ENCODE measurements at regions not wholly inside any gene's neighbourhood (a gene's known extent, or its start where the extent isn't known, plus 50 kb on each side); places are given as distances from the start of the nearest gene placed in this dataset.
A peak's percentile ranks its signal among the peaks of the same experiment; 100 is the strongest.
"Not testable (repeated sequence)": the region's sequence is repeated elsewhere in the genome, so short reads cannot be mapped to it uniquely, and the experiment has no call there.

DNA sequence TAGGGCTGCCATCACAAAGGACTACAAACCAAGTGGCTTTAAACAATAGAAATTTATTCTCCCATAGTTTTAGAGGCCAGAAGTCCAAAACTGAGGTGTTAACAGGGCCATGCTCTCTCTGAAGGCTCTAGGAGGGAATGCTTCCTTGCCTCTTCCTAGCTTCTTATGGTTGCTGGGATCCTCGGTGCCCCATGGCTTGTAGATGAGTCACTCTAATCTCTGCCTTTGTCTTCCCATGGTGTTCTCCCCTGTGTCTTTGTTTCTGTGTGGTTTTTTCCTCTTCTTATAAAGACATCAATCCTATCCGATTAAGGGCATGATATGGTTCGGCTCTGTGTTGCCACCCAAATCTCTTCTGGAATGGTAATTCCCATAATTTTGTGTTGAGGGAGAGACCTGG is 178.8 kb upstream of the NREP start:
- no peak for DNase-seq

DNA sequence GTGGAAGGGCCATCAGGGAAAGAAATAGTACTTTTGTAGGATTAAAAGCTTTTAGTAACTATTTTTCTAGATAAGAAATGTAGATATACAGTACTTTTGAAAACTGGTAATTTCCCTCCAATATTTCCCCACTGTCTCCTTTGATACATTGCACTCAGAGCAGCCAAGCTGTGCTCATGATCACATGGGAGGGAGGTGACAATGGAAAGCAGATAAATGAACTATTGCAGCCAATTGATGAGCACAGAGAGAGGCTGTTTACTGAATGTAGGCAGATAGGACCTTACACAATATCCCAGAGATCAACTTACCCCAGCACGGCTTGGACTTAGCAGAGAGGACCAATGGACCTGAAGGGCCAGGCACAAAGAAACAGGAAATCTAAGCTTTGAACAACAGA is 178.0 kb upstream of the NREP start:
- DNase-seq: no peak

DNA sequence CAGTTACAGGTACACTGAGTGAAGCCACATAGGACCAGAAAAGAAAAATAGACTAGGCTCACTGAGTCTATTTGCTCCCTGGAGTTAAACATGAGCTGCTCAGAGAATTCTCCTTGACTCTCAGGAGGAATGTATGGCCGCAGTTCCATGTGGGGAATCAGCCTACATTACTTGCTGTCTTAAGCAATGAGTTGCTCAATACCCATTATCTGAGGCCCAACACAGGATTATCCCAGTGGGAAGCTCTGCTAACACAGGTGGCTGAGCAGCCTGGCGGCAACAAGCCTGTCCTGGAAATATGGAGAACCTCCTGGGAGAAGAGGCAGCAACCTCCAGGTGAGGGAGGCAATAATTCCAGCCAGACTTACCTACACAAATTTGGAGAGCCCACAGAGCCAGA is 177.5 kb upstream of the NREP start:
- DNase-seq: no peak

DNA sequence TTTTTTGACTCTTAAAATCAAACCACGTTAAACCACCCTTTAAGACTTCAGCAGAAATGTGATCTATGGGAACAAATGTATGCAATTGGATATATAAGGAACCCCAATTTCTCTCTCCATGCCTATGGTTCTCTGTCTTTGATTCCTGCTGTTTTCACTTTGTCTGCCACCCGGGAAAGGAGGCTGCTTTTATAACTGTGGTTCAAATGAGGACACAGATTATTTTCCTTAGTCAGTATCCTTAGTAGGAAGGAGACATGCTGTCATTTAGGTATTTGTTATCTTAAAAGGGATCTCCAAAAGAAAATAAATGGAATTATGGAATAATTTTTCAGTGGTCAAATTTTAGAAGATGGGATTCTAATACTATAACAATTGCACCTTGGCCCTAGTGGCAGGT is 176.1 kb upstream of the NREP start:
- no peak for DNase-seq

DNA sequence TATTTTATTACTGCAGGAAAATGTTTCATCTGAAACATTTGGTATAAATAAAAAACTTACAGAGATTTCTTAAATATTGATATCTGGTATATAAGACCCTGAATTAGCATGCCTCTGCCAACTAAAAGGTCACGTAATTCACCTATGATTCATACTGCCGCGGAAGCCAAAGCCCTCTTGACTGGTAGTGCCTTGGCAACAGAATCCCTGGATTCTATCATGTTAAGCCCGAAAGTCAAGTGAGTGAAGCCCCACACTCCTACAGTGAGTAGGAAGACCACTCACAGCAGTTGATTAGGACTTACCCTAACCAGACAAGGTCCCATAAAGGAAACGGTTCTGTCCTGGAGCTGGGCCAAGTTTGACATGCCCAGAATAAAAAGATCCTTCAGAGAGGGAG is 175.6 kb upstream of the NREP start:
- DNase-seq: no peak

DNA sequence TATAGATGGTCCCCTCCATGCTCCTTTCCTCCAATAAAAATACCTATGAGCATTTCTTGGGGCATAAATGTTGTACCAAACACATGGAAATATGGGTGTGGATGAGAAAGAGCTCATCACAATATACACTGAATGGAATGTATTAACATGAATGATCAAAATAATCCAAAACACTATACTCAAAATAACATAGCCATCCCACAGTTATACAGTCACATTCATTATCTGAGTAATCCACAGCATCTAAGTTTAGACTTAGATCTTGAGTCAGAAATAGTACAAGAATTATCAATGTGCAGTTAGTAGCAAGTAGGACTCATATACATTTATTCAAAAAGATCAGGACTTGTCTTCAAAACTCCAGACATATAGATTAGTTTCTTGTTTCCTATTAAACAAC is 175.2 kb upstream of the NREP start:
- no peak for DNase-seq

DNA sequence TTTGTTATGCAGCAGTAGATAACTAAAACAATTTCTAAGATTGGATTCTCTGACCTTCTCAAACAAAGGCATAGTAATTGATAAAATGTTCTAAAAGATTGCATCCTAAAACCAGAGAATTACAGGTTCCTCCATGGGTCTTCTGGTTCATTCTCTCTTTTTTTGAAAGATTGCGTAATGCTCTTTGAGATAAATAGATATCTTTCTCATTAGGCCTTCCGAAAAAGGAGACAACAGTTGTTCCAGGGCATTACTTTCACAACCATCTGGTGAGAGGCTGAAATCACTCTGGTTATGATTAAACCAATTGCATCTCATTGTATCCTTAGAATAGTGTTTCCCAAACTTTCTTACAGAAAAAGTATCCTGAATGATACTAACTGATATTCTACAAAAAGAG is 174.7 kb upstream of the NREP start:
- DNase-seq: no peak

DNA sequence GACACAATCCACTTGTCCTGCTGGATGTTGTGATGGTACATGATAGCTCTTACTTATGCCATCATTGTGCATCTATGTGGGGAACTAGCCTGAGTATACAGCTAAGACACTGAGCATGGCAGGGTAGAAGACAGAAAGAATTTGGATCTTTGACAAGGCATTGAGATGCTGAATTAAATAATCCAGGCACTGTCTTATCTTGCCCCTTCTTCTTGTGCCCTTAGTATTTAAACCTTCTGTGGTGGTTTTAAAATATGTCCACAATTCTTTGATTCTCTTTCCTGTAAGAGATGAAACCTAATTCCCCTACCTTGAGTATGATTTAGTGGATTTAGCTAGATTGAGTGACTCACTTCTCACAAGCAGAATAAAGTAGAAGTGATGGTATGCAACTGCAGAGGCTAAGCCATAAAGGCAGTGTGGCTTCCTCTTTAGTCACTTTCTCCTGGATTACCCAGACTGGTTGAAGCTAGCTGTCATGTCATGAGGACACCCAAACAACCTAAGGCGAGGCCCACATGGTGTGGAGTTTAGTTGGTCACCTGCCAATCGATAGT is 174.0 kb upstream of the NREP start:
- no peak for DNase-seq

DNA sequence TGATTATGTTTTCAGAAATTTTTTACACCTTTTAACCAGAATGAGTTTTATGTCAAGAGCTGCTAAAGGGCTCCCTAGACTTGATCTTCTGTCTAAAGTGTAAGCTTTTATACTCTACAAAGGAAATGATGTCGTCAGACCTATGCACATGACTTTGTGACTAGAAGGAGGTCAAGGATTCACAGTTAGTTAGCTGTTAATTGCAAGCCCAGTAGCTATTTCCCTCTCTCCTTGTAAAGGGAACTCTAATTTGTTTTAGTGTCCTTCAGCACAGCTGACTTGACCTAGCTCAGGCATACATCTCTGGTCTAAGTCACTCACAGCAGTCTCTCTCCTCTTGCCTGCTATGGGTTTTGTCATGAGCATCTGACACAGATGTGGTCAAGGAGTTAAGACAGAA is 173.5 kb upstream of the NREP start:
- DNase-seq: no peak

DNA sequence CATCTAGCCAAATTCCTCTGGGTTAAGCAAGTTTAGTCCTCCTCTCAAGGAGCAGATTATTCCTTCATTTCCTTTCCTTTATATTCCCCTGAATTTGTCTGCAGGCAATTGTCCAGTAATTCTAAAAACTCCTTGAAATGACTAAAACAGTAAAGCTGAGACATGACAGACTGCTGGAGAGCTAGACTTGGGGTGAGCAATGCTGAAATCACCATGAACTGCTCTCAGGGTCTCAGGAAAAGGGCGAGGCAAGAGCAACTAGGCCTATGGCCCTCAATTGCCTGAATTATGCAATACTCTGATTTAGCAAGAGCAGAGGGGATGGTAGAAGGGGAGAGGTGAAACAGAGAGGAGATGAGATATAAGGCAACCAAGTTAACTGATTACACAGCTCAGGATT is 172.9 kb upstream of the NREP start:
- no peak for DNase-seq

DNA sequence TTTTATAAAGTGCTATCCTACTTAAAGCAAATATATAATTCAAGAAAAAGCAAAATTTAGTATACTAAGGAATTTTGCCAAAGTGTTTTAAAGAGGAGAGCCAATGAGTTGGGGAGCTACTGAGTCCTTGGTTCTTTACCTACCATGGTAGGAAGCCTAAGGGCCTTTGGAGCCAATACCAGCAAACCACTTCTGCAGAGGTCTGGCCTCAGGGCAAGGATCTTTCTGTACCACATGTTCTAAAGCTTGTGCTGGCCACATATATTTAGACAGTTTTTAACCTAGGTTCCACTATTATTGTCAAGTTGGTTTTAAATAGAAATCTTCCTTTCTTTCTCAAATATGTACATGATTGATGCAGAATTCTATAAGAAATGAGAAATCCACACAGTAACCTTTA is 172.3 kb upstream of the NREP start:
- no peak for DNase-seq

DNA sequence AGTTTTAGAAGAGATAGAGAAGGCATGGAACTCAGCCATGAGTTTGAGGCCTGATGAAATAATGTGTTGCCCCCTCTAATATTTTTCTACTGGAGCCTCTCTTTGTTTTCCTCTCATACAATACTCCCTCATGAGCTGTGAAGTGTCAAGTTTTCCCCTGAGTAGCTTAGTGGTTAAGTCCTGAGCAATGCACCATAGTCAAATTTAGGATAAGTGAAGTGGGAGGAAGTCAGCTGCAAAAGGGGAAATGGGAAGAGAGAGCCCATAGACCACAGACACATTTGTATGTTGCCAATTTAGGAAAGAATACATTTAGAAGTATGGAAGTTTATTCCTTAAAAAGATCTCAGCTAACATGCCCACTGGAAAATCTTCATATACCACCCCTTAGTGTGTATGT is 171.5 kb upstream of the NREP start:
- no peak for DNase-seq

DNA sequence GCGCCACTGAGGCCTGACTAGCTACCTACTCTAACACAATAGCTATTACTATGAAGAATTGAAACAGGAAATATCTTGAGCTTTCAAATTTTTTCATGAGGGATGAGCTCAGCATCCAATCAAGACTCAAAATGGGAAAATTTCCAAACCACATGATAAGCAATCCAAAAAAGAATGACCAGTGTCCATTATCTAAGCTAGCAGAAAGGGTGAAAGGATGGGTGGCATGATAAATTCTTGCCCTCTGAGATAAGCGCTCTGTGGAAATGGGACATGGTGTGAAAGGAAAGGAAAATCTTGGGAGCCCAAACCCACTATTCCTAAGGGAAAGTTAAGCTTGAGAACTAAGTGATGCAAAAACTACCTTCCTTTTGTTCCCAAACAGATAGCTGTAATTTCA is 170.2 kb upstream of the NREP start:
- no peak for DNase-seq

DNA sequence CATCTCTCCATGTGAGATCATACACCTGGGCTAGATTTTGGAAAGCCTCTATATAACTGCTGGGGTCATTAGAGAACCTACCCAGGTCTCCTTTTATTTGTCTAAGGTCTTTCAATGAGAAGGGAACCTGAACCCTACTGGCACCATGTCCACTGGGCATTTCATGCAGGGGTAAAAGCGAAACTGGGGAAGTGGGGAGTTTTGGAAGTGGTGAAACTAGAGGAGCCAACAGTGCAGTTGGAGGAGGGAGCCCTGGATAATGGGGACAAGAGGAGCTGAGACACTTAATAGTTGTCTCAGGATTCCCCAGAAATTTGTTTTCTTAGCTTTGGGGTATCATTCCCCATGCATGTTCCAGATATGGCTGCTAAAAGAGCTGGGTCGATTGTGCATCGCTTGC is 169.0 kb upstream of the NREP start:
- no peak for DNase-seq

DNA sequence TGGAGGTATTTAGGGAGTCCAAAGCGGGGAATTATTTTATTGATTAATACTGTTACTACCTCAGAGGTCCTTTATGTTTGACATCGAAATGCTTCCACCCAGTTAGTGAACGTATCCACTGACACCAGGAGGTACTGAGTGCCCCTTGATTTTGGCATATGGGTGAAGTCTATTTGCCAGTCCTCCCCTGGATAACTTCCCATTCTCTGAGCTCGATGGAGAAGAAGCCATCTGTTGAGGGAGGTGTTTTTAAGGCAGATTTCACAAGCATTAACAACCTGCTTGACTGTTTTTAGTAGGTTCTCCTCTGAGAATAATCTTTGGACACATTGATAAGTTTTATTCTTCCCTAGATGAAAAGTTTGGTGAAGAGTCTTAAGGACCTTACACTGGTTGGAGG is 165.3 kb upstream of the NREP start:
- peak; percentile 13 to 37 for DNase-seq

DNA sequence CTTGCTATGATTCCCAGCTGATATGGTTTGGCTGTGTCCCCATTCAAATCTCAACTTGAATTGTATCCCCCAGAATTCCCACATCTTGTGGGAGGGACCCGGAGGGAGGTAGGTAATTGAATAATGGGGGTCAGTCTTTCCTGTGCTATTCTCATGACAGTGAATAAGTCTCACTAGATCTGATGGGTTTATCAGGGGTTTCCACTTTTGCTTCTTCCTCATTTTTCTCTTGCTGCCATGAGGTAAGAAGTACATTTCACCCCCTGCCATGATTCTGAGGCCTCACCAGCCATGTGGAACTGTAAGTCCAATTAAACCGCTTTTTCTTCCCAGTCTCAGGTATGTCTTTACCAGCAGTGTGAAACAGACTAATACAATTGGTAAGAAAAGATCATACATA is 164.7 kb upstream of the NREP start:
- not testable (repeated sequence) for DNase-seq

DNA sequence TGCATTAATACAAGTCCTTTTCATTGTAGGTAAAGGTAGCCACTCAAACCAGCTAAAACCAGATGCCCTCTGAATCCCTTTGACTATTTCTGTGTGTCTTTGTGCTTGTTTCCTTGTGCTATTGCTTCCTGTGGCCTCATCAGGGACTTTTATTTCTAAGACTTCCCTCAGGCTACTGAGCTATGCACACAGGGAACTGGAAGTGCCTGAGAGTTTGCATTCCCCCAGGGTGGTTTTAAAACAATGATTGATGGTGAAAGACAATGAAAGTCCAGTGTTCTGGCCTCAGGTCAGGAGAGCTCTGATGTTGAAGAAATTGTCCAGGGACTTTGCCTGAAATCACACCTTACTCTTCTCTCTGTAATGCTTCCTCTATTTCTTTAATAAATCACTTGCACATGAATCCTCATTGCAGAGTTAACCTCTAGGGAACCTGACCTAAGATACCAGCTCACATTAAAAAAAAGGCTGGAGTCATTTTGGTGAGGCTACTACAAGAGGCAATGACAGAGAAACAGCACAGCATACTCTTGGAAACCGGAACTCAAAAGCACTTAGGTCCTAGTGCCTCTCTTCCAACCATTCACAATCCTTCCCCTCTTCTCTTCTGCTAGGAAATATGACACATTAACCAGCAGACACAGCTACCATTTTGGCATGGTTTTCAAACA is 158.1 kb upstream of the NREP start:
- DNase-seq: no peak

DNA sequence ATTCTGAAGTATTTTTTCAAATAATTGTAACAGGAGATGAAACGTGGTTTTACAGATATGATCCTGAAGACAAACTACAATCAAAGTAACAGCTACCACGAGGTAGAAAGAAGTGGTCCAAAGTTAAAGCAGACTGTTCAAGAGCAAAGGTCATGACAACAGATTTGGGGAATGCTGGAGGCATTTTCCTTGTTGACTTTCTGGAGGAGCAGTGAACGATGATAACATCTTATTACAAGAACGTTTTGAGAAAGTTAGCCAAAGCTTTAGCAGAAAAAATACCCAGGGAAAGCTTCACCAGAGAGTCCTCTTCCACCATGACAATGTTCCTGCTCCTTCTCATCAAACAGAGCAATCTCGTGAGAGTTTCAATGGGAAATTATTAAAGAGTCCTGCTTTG is 145.4 kb upstream of the NREP start:
- no peak for DNase-seq

DNA sequence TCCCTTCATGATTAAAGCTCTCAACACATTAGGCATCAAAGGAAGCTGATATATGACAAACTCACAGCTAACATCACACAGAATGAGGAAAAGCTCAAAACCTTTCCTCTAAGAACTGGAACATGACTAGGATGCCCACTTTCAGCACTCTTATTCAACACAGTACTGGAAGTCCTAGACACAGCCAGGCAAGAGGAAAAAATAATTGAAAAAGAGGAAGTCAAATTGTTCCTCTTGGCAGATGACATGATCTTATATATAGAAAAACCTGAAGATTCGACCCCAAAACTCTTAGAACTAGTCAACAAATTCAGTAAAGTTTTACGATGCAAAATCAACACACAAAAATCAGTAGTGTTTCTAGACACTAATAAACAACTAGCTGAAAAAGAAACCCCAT is 144.3 kb upstream of the NREP start:
- no peak for DNase-seq

DNA sequence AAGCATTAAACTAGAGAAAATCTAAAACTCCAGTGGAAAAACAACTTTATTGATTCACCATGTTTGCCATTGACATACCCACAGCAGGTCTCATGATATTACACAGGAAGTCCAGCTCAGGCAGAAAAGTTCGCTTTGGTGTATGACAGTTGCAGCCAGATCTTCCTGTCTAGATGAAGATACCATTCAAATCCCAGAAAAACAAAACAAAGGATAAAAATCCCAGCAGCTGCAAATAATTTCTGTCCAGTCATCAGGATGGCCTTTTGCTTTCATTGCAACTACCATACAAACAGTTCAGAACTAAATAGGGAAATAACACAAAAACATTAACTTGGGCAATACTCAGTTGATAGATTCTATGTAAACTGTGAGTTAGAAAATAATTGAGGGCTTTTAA is 136.0 kb upstream of the NREP start:
- no peak for DNase-seq

DNA sequence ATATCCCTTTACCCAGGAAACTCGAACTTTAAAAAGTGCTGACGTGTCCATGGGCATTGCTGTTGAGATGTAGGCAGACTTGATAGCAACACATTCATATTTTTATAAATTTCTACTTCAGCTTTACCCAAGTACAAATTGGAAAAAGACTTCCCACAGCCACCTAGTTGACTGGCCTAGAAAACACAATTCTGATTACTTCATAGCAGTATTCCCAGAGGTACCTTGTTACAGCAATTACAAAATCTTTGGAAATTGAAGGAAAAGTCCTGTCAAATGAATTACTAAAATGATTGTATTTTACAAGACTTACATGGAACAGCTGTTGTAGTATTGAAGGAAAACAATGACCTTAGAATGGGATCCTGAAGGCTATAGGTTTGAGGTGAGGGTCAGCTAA is 130.7 kb upstream of the NREP start:
- no peak for DNase-seq

DNA sequence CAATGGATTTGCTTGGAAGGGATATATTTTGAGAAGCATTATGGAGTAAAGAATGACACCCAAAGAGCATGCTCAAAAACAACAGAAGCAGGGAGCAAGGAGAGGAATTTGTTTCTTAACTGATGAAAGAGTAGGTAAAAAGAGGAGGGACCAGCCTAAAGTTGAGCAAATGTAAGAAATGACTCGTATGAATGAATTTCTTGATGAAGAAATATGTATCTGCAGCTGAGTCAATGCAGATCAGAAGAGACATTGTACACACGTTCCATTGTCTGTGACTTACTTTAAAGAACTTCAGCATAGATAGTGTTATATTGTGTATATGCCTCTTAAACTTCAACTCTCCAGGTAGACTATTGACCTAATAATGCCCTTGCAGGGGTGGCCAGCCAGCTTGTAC is 112.7 kb upstream of the NREP start:
- DNase-seq: no peak

DNA sequence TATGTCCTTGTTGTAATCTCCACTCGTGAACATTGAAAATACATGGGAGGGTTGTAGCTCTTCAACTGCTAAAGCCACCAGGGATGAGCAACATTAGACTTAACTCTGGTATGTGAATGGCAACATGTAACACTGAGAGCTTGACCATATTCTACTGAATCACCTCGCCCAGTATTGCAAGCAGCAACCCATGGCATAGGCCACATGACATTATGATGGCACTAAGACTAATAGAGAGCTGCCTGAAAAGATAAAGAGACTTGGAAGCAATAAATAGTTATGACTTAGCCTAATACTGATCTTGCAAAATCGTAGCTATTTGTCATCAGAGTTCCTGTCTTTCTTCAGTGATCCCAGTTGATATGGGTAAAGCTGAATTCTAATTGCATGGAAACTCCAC is 108.4 kb upstream of the NREP start:
- no peak for DNase-seq

DNA sequence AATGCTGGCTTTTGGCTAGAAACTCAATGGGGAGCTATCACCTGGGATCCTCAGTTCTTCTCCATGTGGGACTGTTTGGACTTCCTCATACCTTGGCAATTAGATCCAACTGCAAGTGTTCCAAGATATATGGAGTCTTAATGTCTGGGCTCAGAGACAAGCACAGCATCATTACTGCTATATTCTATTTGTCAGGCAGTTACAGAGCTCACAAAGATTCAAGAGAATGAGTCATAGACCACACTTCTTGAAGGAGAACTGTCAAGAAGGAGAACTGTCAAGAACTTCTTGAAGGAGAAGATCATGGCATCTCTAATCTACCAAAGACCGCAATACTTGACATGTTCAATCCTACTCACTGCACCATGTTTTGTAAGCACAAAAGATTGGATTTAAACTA is 106.8 kb upstream of the NREP start:
- DNase-seq: no peak

DNA sequence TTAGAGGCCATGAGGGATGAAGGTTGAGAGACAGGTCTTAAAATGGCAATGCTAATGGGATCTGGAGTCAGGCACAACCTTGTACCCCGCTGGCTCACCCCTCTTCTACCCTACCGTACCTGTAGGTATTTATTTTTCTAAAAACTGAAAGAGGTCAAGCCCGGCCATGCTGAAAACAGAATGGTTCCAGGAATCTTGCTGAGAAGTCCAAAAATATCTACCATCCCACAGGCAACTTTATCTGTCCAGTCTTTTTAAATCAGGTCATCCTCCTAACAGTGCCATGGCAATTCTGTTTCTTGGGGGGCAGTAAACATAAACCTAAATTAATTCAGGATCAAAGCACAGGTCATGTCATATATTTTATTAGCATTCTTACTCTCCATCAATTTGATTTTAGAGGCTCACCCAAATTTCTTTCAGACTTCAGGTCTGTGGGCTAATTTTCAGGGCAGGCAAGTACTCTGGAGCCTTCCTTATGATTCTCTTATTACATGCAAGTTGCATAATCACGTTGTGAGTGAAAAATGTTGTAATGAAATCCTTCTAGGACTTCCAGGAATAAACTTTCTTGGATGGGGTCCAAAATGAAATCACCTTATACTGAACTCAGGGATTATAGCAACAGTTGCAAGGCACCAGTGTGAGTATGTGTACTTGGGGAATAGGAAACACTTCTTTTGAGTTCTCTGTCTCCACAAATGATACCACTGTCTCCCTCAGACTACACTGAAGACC is 102.7 kb upstream of the NREP start:
- DNase-seq: no peak

All from cerebellar nuclear complex (tissue), 1 donor.